ENCODE measurements at regions not wholly inside any gene's neighbourhood (a gene's known extent, or its start where the extent isn't known, plus 50 kb on each side); places are given as distances from the start of the nearest gene placed in this dataset.
"Not testable (repeated sequence)": the region's sequence is repeated elsewhere in the genome, so short reads cannot be mapped to it uniquely, and the experiment has no call there.

GRCh38 chrX:121349263-121349662 is 301.9 kb downstream of the GLUD2 start:
- Histone ChIP-seq H3K4me1 (ENCODE audit: control insufficient read depth, insufficient read depth, low read length) (no peaks in the 10 kb centered on the region), H3K36me3 (ENCODE audit: control insufficient read depth, insufficient read depth, low read length) (no peaks in the 10 kb centered on the region), H3K27me3 (ENCODE audit: control insufficient read depth, insufficient read depth, low read length) (no peaks in the 10 kb centered on the region), H3K27ac (ENCODE audit: low read length) (no peak overlapping the region), H3K4me3 (ENCODE audit: low read length) (no peak overlapping the region), H3K9me3 (ENCODE audit: control insufficient read depth, insufficient read depth, low read length) (no peaks in the 10 kb centered on the region)
- no peak for DNase-seq (ENCODE audit: low read depth, low spot score)
- WGBS (ENCODE audit: insufficient coverage, insufficient read length) = no CpG with 5 or more reads among the region's 3 CpGs

GRCh38 chrX:121356139-121356849 is 308.9 kb downstream of the GLUD2 start:
- WGBS (ENCODE audit: insufficient coverage, insufficient read length) = no CpG with 5 or more reads among the region's 22 CpGs
- H3K9me3 ChIP-seq (ENCODE audit: control insufficient read depth, insufficient read depth, low read length) = no peaks in the 10 kb centered on the region
- no peaks in the 10 kb centered on the region for H3K27me3 ChIP-seq (ENCODE audit: control insufficient read depth, insufficient read depth, low read length)
- no peaks in the 10 kb centered on the region for H3K4me1 ChIP-seq (ENCODE audit: control insufficient read depth, insufficient read depth, low read length)
- no peak overlapping the region for H3K27ac ChIP-seq (ENCODE audit: low read length)
- no peak for DNase-seq (ENCODE audit: low read depth, low spot score)
- no peak overlapping the region for H3K4me3 ChIP-seq (ENCODE audit: low read length)
- H3K36me3 ChIP-seq (ENCODE audit: control insufficient read depth, insufficient read depth, low read length) = no peaks in the 10 kb centered on the region

GRCh38 chrX:121356850-121357171 is 309.4 kb downstream of the GLUD2 start:
- no peak overlapping the region for H3K4me3 ChIP-seq (ENCODE audit: low read length)
- no peaks in the 10 kb centered on the region for H3K9me3 ChIP-seq (ENCODE audit: control insufficient read depth, insufficient read depth, low read length)
- no CpG with 5 or more reads among the region's 6 CpGs for WGBS (ENCODE audit: insufficient coverage, insufficient read length)
- H3K4me1 ChIP-seq (ENCODE audit: control insufficient read depth, insufficient read depth, low read length) = no peaks in the 10 kb centered on the region
- H3K27me3 ChIP-seq (ENCODE audit: control insufficient read depth, insufficient read depth, low read length) = no peaks in the 10 kb centered on the region
- H3K27ac ChIP-seq (ENCODE audit: low read length) = no peak overlapping the region
- DNase-seq (ENCODE audit: low read depth, low spot score) = no peak
- H3K36me3 ChIP-seq (ENCODE audit: control insufficient read depth, insufficient read depth, low read length) = no peaks in the 10 kb centered on the region

GRCh38 chrX:121360280-121360679 is 312.9 kb downstream of the GLUD2 start:
- no CpG with 5 or more reads among the region's 1 CpG for WGBS (ENCODE audit: insufficient coverage, insufficient read length)
- H3K4me1 ChIP-seq (ENCODE audit: control insufficient read depth, insufficient read depth, low read length) = no peaks in the 10 kb centered on the region
- H3K36me3 ChIP-seq (ENCODE audit: control insufficient read depth, insufficient read depth, low read length) = no peaks in the 10 kb centered on the region
- no peak overlapping the region for H3K27ac ChIP-seq (ENCODE audit: low read length)
- H3K4me3 ChIP-seq (ENCODE audit: low read length) = no peak overlapping the region
- H3K27me3 ChIP-seq (ENCODE audit: control insufficient read depth, insufficient read depth, low read length) = no peaks in the 10 kb centered on the region
- DNase-seq (ENCODE audit: low read depth, low spot score) = no peak
- no peaks in the 10 kb centered on the region for H3K9me3 ChIP-seq (ENCODE audit: control insufficient read depth, insufficient read depth, low read length)

GRCh38 chrX:121365572-121366161 is 318.3 kb downstream of the GLUD2 start:
- no peaks in the 10 kb centered on the region for H3K9me3 ChIP-seq (ENCODE audit: control insufficient read depth, insufficient read depth, low read length)
- H3K27me3 ChIP-seq (ENCODE audit: control insufficient read depth, insufficient read depth, low read length) = no peaks in the 10 kb centered on the region
- H3K4me3 ChIP-seq (ENCODE audit: low read length) = no peak overlapping the region
- H3K36me3 ChIP-seq (ENCODE audit: control insufficient read depth, insufficient read depth, low read length) = no peaks in the 10 kb centered on the region
- H3K27ac ChIP-seq (ENCODE audit: low read length) = no peak overlapping the region
- no CpG with 5 or more reads among the region's 13 CpGs for WGBS (ENCODE audit: insufficient coverage, insufficient read length)
- DNase-seq (ENCODE audit: low read depth, low spot score) = no peak
- H3K4me1 ChIP-seq (ENCODE audit: control insufficient read depth, insufficient read depth, low read length) = no peaks in the 10 kb centered on the region

GRCh38 chrX:121374471-121374870 is 327.1 kb downstream of the GLUD2 start:
- Histone ChIP-seq H3K36me3 (ENCODE audit: control insufficient read depth, insufficient read depth, low read length) (no peaks in the 10 kb centered on the region), H3K4me3 (ENCODE audit: low read length) (no peak overlapping the region), H3K4me1 (ENCODE audit: control insufficient read depth, insufficient read depth, low read length) (no peaks in the 10 kb centered on the region), H3K9me3 (ENCODE audit: control insufficient read depth, insufficient read depth, low read length) (no peaks in the 10 kb centered on the region), H3K27me3 (ENCODE audit: control insufficient read depth, insufficient read depth, low read length) (no peaks in the 10 kb centered on the region), H3K27ac (ENCODE audit: low read length) (no peak overlapping the region)
- no peak for DNase-seq (ENCODE audit: low read depth, low spot score)
- no CpG with 5 or more reads among the region's 3 CpGs for WGBS (ENCODE audit: insufficient coverage, insufficient read length)

GRCh38 chrX:121381915-121382314 is 334.5 kb downstream of the GLUD2 start:
- not testable (repeated sequence) for H3K27ac ChIP-seq (ENCODE audit: low read length); H3K27me3 ChIP-seq (ENCODE audit: control insufficient read depth, insufficient read depth, low read length); H3K4me1 ChIP-seq (ENCODE audit: control insufficient read depth, insufficient read depth, low read length); H3K36me3 ChIP-seq (ENCODE audit: control insufficient read depth, insufficient read depth, low read length); DNase-seq (ENCODE audit: low read depth, low spot score); H3K4me3 ChIP-seq (ENCODE audit: low read length); H3K9me3 ChIP-seq (ENCODE audit: control insufficient read depth, insufficient read depth, low read length)
- WGBS (ENCODE audit: insufficient coverage, insufficient read length) = no CpG with 5 or more reads among the region's 7 CpGs

- H3K36me3 ChIP-seq (ENCODE audit: control insufficient read depth, insufficient read depth, low read length) = no peaks in the 10 kb centered on the region
- no peak for DNase-seq (ENCODE audit: low read depth, low spot score)
- no peaks in the 10 kb centered on the region for H3K27me3 ChIP-seq (ENCODE audit: control insufficient read depth, insufficient read depth, low read length)
Measured at GRCh38 chrX:121389976-121390714, 342.7 kb downstream of the GLUD2 start.

GRCh38 chrX:121405826-121406225 is 358.4 kb downstream of the GLUD2 start:
- Histone ChIP-seq H3K27me3 (ENCODE audit: control insufficient read depth, insufficient read depth, low read length) (no peaks in the 10 kb centered on the region), H3K4me1 (ENCODE audit: control insufficient read depth, insufficient read depth, low read length) (no peaks in the 10 kb centered on the region), H3K9me3 (ENCODE audit: control insufficient read depth, insufficient read depth, low read length) (no peaks in the 10 kb centered on the region), H3K27ac (ENCODE audit: low read length) (no peak overlapping the region), H3K4me3 (ENCODE audit: low read length) (no peak overlapping the region), H3K36me3 (ENCODE audit: control insufficient read depth, insufficient read depth, low read length) (no peaks in the 10 kb centered on the region)
- DNase-seq (ENCODE audit: low read depth, low spot score) = no peak
- no CpG with 5 or more reads among the region's 4 CpGs for WGBS (ENCODE audit: insufficient coverage, insufficient read length)

More at GRCh38 chrX:121389976-121390714, 342.7 kb downstream of the GLUD2 start:
- Histone ChIP-seq H3K27ac (ENCODE audit: low read length) (no peak overlapping the region), H3K4me3 (ENCODE audit: low read length) (no peak overlapping the region), H3K9me3 (ENCODE audit: control insufficient read depth, insufficient read depth, low read length) (no peaks in the 10 kb centered on the region), H3K4me1 (ENCODE audit: control insufficient read depth, insufficient read depth, low read length) (no peaks in the 10 kb centered on the region)
- no CpG with 5 or more reads among the region's 4 CpGs for WGBS (ENCODE audit: insufficient coverage, insufficient read length)

GRCh38 chrX:121407627-121408026 is 360.2 kb downstream of the GLUD2 start:
- WGBS (ENCODE audit: insufficient coverage, insufficient read length) = no CpG with 5 or more reads among the region's 5 CpGs
- no peaks in the 10 kb centered on the region for H3K9me3 ChIP-seq (ENCODE audit: control insufficient read depth, insufficient read depth, low read length)
- no peak overlapping the region for H3K27ac ChIP-seq (ENCODE audit: low read length)
- H3K27me3 ChIP-seq (ENCODE audit: control insufficient read depth, insufficient read depth, low read length) = no peaks in the 10 kb centered on the region
- no peaks in the 10 kb centered on the region for H3K4me1 ChIP-seq (ENCODE audit: control insufficient read depth, insufficient read depth, low read length)
- H3K36me3 ChIP-seq (ENCODE audit: control insufficient read depth, insufficient read depth, low read length) = no peaks in the 10 kb centered on the region
- no peak for DNase-seq (ENCODE audit: low read depth, low spot score)
- no peak overlapping the region for H3K4me3 ChIP-seq (ENCODE audit: low read length)
